ENCODE measurements at regions not wholly inside any gene's neighbourhood (a gene's known extent, or its start where the extent isn't known, plus 50 kb on each side); places are given as distances from the start of the nearest gene placed in this dataset.
A peak's percentile ranks its signal among the peaks of the same experiment; 100 is the strongest.
"Not testable (repeated sequence)": the region's sequence is repeated elsewhere in the genome, so short reads cannot be mapped to it uniquely, and the experiment has no call there.

- no peak for DNase-seq (ENCODE audit: low read depth in 2 of 2)
Observed at GRCh38 chr9:10835791-10836463, 223.1 kb upstream of the PTPRD start.

- no peak for DNase-seq (ENCODE audit: low read depth in 2 of 2)
Observed at GRCh38 chr9:10843151-10843550, 230.3 kb upstream of the PTPRD start.

- DNase-seq (ENCODE audit: low read depth in 2 of 2) = peak in 1 of 2 donors; percentile 7
Observed at GRCh38 chr9:10855847-10856246, 243.0 kb upstream of the PTPRD start.

GRCh38 chr9:10858817-10859216 is 246.0 kb upstream of the PTPRD start:
- DNase-seq (ENCODE audit: low read depth in 2 of 2) = no peak

- no peak for DNase-seq (ENCODE audit: low read depth in 2 of 2)
Observed at GRCh38 chr9:10863476-10863875, 250.7 kb upstream of the PTPRD start.

GRCh38 chr9:10867194-10867593 is 254.4 kb upstream of the PTPRD start:
- DNase-seq (ENCODE audit: low read depth in 2 of 2) = no peak

GRCh38 chr9:10869687-10870086 is 256.9 kb upstream of the PTPRD start:
- no peak for DNase-seq (ENCODE audit: low read depth in 2 of 2)

GRCh38 chr9:10873999-10874398 is 261.2 kb upstream of the PTPRD start:
- no peak for DNase-seq (ENCODE audit: low read depth in 2 of 2)

GRCh38 chr9:10875752-10876151 is 262.9 kb upstream of the PTPRD start:
- peak; percentile 16 to 60 for DNase-seq (ENCODE audit: low read depth in 2 of 2)

- peak; percentile 11 to 17 for DNase-seq (ENCODE audit: low read depth in 2 of 2)
Observed at GRCh38 chr9:10876333-10876732, 263.5 kb upstream of the PTPRD start.

- DNase-seq (ENCODE audit: low read depth in 2 of 2) = not testable (repeated sequence)
Observed at GRCh38 chr9:10890266-10890665, 277.5 kb upstream of the PTPRD start.

- DNase-seq (ENCODE audit: low read depth in 2 of 2) = no peak
Observed at GRCh38 chr9:10899509-10899908, 286.7 kb upstream of the PTPRD start.

- DNase-seq (ENCODE audit: low read depth in 2 of 2) = peak in 1 of 2 donors; percentile 17
Observed at GRCh38 chr9:10903969-10904368, 291.2 kb upstream of the PTPRD start.

- no peak for DNase-seq (ENCODE audit: low read depth in 2 of 2)
Observed at GRCh38 chr9:10910779-10911178, 298.0 kb upstream of the PTPRD start.

- DNase-seq (ENCODE audit: low read depth in 2 of 2) = no peak
Observed at GRCh38 chr9:10911373-10911772, 298.6 kb upstream of the PTPRD start.

- no peak for DNase-seq (ENCODE audit: low read depth in 2 of 2)
Observed at GRCh38 chr9:10917001-10917400, 304.2 kb upstream of the PTPRD start.

GRCh38 chr9:10921671-10922070 is 308.9 kb upstream of the PTPRD start:
- DNase-seq (ENCODE audit: low read depth in 2 of 2) = no peak

GRCh38 chr9:10925896-10926295 is 313.1 kb upstream of the PTPRD start:
- no peak for DNase-seq (ENCODE audit: low read depth in 2 of 2)

GRCh38 chr9:10928372-10928771 is 315.6 kb upstream of the PTPRD start:
- no peak for DNase-seq (ENCODE audit: low read depth in 2 of 2)

GRCh38 chr9:10930081-10930480 is 317.3 kb upstream of the PTPRD start:
- DNase-seq (ENCODE audit: low read depth in 2 of 2) = no peak

- DNase-seq (ENCODE audit: low read depth in 2 of 2) = no peak
Observed at GRCh38 chr9:10946676-10947410, 334.0 kb upstream of the PTPRD start.

GRCh38 chr9:10957878-10958277 is 345.1 kb upstream of the PTPRD start:
- DNase-seq (ENCODE audit: low read depth in 2 of 2) = no peak

- no peak for DNase-seq (ENCODE audit: low read depth in 2 of 2)
Observed at GRCh38 chr9:10961883-10962282, 349.1 kb upstream of the PTPRD start.
